NCI-H128 (cell line): ENCODE measurements at regions not wholly inside any gene's neighbourhood (a gene's known extent, or its start where the extent isn't known, plus 50 kb on each side); places are given as distances from the start of the nearest gene placed in this dataset.

Experiments
- DNase-seq: peaks from one replicate; lab custom pipeline; 2025; ENCODE audit not compliant: unreplicated experiment; lab: John Stamatoyannopoulos, UW

GRCh38 chr6:138550346-138550767 is 51.1 kb upstream of the NHSL1 start:
- DNase-seq = no peak

- no peak for DNase-seq
Measured at GRCh38 chr6:138554146-138554545, 54.9 kb upstream of the NHSL1 start.

DNA sequence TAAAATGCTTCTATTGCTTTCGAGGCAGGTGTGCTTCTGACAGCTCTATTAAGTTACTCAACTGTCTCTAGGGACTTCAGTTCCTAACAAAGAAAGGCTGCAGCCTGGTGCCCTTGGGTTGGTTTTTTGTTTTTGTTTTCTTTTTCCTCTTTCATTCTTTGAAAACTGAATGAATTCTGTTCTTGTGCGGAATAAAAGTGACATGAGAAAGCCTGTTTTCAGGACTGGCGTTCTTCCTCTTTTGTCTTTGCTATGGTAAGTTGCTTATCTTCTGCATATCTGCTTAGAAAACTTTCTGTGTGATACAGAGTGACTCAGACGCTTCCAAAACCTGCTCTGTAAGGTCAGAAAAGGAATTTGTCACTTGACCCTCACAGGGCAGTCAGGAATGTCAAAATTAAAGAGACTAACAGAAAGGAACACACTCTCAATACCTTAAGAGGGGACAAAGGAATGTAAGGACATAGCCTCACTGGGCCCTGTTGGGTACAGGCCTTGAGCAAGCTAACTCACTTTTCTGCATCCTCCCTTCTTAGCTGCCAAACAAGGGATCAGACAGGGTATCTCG is 56.2 kb upstream of the NHSL1 start:
- no peak for DNase-seq

DNA sequence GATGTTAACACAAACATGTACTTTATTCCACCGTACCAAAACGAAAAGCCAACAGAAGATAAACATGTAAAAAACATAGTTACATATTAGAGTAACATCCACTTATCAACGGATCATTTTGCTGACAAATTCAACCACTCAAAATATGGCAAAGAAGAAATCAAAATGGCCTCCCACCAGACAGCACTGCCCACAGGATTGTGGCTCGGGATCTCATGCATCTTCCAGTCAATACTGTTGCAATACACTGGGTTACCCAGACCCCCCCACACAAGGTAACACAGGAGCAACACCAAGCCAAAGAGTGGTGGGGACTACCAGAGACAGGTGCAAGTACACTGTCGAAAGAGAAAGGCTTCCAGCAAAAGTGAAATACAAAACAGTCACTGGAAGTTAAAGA is 57.9 kb upstream of the NHSL1 start:
- DNase-seq = no peak

DNA sequence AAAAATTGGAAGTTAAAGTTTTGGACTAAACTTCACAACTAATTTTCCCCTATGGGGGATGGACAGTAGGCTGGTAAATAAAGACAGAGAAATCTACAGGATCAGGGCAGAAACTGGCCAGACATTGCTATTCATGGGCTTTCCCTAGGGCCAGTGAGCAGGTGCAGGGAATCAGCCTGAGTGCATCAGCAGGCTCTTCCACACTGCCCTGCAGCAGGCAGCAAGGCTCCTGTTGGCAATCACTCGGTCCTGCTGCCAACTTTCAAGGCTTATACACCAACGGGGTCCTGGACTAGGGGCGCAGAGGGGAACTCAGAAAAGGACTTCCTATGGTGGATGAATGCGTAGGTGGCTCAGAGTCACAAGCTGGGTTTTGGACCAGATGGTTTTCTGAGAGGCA is 59.8 kb upstream of the NHSL1 start:
- no peak for DNase-seq

GRCh38 chr6:138560130-138560860 is 61.0 kb upstream of the NHSL1 start:
- DNase-seq = no peak

GRCh38 chr6:138562691-138563090 is 63.4 kb upstream of the NHSL1 start:
- DNase-seq = no peak

GRCh38 chr6:138563231-138563630 is 63.9 kb upstream of the NHSL1 start:
- DNase-seq = no peak

DNA sequence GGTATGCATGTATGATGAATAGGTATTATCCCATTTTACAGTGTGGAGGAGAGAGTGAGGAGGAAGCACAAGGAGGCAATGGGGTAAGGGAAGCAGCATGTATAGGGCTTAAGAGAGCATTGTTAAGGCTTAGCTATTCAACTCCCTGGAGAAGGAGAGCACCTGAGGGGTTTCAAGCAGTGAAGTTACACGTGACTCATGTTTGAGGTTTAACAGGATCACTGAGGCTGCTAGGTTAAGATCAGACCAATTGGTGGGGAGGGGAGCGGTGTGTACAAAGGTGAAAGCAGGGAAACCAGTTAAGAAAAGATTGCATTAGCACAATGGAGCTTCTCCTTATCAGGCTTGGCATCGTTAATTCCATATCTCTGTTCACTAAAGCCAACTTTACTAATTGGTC is 64.4 kb upstream of the NHSL1 start:
- no peak for DNase-seq

DNA sequence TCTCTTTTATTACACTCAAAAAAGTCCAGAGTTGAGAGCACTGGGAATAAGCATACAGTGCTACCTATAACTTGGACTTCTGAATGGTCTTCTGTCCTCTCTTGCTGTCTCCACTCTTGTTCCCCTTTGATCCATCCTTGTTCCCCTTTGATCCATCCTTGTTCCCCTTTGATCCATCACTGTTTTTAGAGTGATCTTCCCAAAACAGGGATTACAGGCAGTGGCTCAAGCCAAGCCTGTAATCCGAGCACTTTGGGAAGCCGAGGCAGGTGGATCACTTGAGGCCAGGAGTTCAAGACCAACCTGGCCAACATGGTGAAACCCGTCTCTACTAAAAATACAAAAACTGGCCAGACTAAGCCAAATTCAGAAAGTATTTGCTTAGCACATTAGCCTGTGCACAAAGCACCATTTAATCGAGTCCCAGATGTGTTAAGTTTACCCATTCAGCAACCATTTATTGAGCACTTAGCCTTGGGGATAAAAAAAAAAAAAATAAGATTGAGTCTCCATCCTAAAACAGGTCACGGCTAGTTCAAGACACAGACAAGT is 65.0 kb upstream of the NHSL1 start:
- no peak for DNase-seq

DNA sequence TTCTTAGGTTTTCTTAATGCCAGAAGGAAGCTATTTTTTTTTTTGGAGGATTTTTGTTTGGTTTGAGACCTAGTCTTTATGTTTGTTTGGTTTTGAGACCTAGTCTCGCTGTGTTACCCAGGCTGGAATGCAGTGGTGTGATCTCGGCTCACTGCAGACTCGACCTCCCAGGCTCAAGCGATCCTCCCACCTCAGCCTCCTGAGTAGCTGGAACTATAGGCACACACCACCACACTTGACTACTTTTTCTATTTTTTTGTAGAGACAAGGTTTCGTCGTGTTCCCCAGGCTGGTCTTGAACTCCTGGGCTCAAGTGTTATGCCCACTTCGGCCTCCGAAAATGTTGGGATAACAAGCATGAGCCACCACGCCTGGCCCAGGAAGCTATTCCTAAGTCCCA is 67.8 kb upstream of the NHSL1 start:
- DNase-seq = no peak

DNA sequence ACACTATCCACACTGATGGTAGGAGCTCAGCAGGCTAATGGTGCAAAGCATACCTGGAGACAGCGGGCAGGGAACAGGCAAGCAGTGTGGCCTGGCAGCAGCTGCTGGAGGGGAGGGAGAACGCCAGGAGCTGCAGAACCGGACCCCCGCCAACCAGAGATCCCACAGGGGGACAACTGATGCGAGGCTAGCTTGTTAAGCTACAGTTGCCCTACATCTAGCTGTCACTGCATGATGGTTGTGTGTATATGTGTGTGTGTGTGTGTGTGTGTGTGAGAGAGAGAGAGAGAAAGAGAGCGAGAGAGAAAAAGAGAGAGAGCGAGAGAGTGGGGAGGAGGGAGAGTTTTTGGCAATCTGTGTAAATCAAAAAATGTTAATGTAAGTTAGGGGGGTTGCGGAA is 69.7 kb upstream of the NHSL1 start:
- DNase-seq = no peak

DNA sequence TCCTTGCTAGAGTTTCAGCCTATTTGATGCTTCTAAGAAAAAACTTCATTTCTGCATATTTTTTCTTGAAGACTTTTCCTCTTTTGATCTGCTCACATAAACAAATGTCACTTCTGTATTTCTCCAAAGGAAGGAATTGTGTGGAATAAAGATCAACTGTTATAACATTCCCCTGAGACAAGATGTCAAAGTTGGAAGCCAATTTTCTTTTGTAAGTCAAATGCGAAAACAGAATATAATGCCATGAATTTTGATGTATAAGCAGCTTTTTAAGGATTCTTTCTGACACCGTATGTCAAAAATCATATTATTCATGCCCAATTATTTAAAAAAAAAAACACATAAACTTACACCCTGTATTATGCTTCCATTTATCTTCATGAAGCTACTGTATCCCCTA is 70.3 kb upstream of the NHSL1 start:
- no peak for DNase-seq

GRCh38 chr6:138569970-138570724 is 70.9 kb upstream of the NHSL1 start:
- no peak for DNase-seq

DNA sequence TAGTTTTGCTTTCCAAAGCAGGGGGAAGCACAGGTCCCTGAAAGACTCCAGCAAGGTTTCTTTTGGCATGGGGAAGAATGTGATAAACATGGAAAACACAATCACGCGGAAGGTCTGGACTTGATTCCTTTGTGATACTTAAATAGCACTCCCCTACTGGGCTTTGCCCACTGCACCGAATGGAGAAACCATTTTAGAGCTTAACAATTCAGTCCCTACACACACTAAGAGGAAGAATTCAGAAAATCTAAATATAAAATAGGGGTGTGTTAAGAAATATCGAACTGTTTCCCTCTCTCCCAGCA is 71.4 kb upstream of the NHSL1 start:
- no peak for DNase-seq

DNA sequence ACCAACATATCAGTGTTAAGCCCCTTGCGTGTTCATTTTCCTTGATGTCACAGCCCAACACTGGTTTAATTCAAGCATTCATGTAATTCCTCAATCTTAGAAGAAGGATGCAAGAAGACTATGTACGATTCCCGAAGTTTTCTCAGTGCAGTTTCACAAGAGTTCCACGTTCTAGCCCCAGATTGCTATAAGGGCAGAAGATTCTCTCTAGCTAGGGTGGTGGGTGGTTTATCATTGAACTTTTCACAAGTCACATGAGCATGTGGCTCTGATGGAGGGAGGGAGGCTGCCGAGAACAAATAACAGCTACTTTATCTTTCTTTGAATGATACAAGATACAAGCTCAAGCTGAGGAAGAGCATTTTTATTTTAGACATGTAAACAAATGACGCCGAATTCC is 71.9 kb upstream of the NHSL1 start:
- DNase-seq = no peak

DNA sequence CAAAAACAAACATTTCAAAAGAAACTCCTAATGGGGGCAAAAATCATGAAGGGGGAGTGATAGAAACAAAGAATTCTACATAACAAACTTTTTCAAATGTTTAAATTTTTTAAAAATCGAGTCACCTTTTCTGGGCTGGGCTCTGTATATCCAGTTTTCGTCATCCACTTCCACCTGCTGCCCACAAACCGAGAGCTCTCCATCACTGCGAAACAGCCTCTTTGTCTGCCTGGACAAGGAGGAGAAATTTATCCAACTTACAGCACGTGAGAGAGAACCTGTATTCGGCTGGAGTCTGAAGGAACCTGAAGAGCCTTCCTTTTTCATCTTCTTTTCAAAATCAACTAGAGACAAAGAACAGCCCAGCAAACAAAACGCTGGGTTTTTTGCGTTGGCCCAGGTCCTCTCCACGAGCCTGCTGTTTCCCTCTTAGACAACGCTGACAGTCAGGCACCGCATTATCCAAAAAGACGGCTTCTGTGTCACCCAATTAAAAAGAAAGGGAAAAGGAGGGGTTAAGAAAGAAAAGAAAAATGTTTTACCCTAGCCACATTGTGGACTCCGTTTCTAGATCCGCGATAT is 72.4 kb upstream of the NHSL1 start:
- no peak for DNase-seq

DNA sequence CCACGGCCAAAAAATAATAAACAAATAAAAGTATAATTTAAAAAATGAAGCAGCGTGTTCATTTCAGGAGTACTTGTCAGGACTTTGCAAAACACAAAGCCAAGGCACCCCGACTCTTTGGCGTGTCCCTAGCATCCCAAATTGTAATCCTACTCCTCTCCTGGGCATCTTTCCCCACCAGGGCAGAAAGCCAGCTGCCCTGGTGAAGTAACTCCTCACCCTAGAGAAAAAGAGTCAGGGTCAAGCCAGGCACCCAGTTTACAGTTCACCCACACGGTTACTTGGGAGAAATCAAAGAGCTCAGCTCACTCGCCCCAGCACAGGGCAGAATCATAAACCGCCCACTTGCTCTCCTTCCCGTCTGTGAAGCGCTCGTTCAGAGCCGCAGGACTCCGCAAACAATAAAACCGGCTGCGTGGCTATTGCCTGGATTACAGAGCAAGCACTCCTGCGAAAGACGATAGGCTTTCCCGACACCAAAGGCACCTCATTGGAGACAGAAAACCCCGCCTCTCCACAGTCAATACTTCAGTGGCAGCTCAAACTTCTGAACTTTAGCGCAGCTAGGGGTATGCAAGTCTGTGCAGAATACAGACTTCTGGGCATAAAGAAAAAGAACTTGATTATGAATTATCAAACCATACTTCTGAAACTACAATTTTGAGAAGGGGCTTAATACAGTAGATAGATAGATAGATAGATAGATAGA is 73.0 kb upstream of the NHSL1 start:
- DNase-seq = peak; percentile 87

GRCh38 chr6:138572885-138573284 is 73.6 kb upstream of the NHSL1 start:
- DNase-seq = no peak

- DNase-seq = no peak
Measured at GRCh38 chr6:138575257-138575656, 76.0 kb upstream of the NHSL1 start.

DNA sequence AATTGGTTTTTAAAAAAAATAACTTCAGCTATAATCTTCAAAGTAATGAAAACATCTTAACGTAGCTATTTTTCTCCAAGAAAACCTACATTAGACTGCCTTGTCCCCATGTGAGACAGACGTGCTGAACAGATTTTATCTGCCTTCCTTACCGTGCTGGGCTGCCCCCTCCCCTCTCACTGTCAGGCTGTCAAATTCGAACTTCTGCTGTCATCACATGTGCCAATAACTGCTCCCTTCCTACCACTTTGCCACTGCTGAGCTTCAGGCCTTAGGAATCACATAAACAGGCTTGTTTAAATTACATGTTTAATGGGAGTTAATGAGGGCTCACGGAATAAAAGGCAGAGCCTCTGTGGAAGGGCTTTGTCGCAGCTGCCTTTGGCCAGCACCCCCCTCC is 77.0 kb upstream of the NHSL1 start:
- no peak for DNase-seq
